A549 (cell line): ENCODE measurements at regions not wholly inside any gene's neighbourhood (a gene's known extent, or its start where the extent isn't known, plus 50 kb on each side); places are given as distances from the start of the nearest gene placed in this dataset.

Experiments used
- ATAC-seq, 2 experiments: fragments of 200-7000 bp in 1 of 2; fragments of >200 bp in 1 of 2; cut with Nextera tagmentation in 1 of 2; cut with Tn5 transposase in 1 of 2; 3 replicates each; pipeline versions ENCODE4 v1.8.0 to v1.9.1; 2018 to 2020; ENCODE audit warnings: mild to moderate bottlenecking in 1 of 2, moderate library complexity in 1 of 2
- CTCF ChIA-PET: fragments of 300-600 bp; sonication (Branson Sonifier 250); formaldehyde crosslinking; extraction: SDS; loops from one replicate; lab custom pipeline; 2021; ENCODE audit warnings: antibody characterized with exemption, inconsistent platforms; lab: Yijun Ruan, JAX
- POLR2A ChIA-PET: fragments of 350-600 bp; formaldehyde crosslinking; extraction: SDS; loops from one replicate; lab custom pipeline; 2021; ENCODE audit warnings: antibody characterized with exemption, inconsistent platforms; lab: Yijun Ruan, JAX
- DNase-seq, 2 experiments: peaks; one replicate each; pipeline versions ENCODE4 v3.0.0 to v3.0.0-alpha.2; 2011 to 2016; ENCODE audit warnings: low read depth in 1 of 2, low spot score in 1 of 2
- FAIRE-seq: peaks from 2 replicates; lab custom pipeline; 2011; peaks lifted over from hg19 to GRCh38; lab: Jason Lieb, UNC
- H3K27ac ChIP-seq, 2 experiments: fragments of >200 bp; sonication (Bioruptor Twin); formaldehyde crosslinking; 3 replicates each; pipeline ENCODE4 v1.5.1; 2016 to 2017
- H3K4me1 ChIP-seq: fragments of >200 bp; sonication (Bioruptor Twin); formaldehyde crosslinking; 3 replicates; pipeline ENCODE4 v1.6.1; 2016
- H3K4me2 ChIP-seq: fragments of >200 bp; sonication (Bioruptor Twin); formaldehyde crosslinking; 3 replicates; pipeline ENCODE4 v1.6.1; 2016
- H3K4me3 ChIP-seq: fragments of >200 bp; sonication (Bioruptor Twin); formaldehyde crosslinking; 3 replicates; pipeline ENCODE4 v1.5.1; 2016
- H3K9me3 ChIP-seq: fragments of >200 bp; sonication (Bioruptor Twin); formaldehyde crosslinking; 3 replicates; pipeline ENCODE4 v1.6.1; 2016
- BHLHE40 ChIP-seq: IDR thresholded peaks from 2 replicates; pipeline ENCODE4 v1.6.1; 2012; ENCODE audit warnings: low read depth, low read length, inconsistent platforms
- CEBPB ChIP-seq, 2 experiments: fragments of >200 bp in 1 of 2; sonication (Bioruptor Twin) in 1 of 2; formaldehyde crosslinking in 1 of 2; IDR thresholded peaks; 2 replicates each; pipeline ENCODE4 v1.6.1; 2012 to 2016
- CHD2 ChIP-seq: fragments of 150-350 bp; IDR thresholded peaks from 2 replicates; pipeline ENCODE4 v1.6.1; 2014; ENCODE audit warnings: low read length; ENCODE audit not compliant: partially characterized antibody
- CHD4 ChIP-seq: fragments of 200-600 bp; sonication (generic); IDR thresholded peaks from 2 replicates; pipeline ENCODE4 v1.6.1; 2016; ENCODE audit warnings: antibody characterized with exemption, mild to moderate bottlenecking, borderline replicate concordance
- EHF ChIP-seq: fragments of 250-450 bp; sonication (Bioruptor Pico); IDR thresholded peaks from 2 replicates; pipeline ENCODE4 v1.5.0; 2020; ENCODE audit warnings: mild to moderate bottlenecking
- EHMT2 ChIP-seq: fragments of 200-600 bp; sonication (generic); IDR thresholded peaks from 2 replicates; pipeline ENCODE4 v1.6.1; 2016; ENCODE audit warnings: antibody characterized with exemption, low read depth, mild to moderate bottlenecking, moderate library complexity
- ELK1 ChIP-seq: fragments of 150-350 bp; IDR thresholded peaks from 2 replicates; pipeline ENCODE4 v1.6.1; 2014; ENCODE audit warnings: low read depth, mild to moderate bottlenecking, low read length
- ESRRA ChIP-seq: fragments of 150-350 bp; IDR thresholded peaks from 2 replicates; pipeline ENCODE4 v1.6.1; 2014; ENCODE audit warnings: mild to moderate bottlenecking, low read length, borderline replicate concordance
- HES2 ChIP-seq: fragments of >200 bp; sonication (Bioruptor Twin); formaldehyde crosslinking; IDR thresholded peaks from 2 replicates; pipeline ENCODE4 v1.6.1; 2016
- HEYL ChIP-seq: fragments of 250-450 bp; sonication (Bioruptor Pico); IDR thresholded peaks from 2 replicates; pipeline ENCODE4 v1.8.0; 2021; ENCODE audit warnings: mild to moderate bottlenecking, moderate library complexity
- HMGXB4 ChIP-seq: fragments of 250-450 bp; sonication (Bioruptor Pico); IDR thresholded peaks from 2 replicates; pipeline ENCODE4 v1.5.0; 2021; ENCODE audit warnings: mild to moderate bottlenecking, moderate library complexity, borderline replicate concordance
- HOXA7 ChIP-seq: fragments of 250-450 bp; sonication (Bioruptor Pico); IDR thresholded peaks from 2 replicates; pipeline ENCODE4 v1.5.0; 2020; ENCODE audit warnings: mild to moderate bottlenecking, moderate library complexity
- HOXB13 ChIP-seq: fragments of 250-450 bp; sonication (Bioruptor Pico); IDR thresholded peaks from 2 replicates; pipeline ENCODE4 v1.5.0; 2020; ENCODE audit warnings: low read depth, mild to moderate bottlenecking, moderate library complexity
- JUN ChIP-seq, 2 experiments: fragments of >200 bp; sonication (Bioruptor Twin); formaldehyde crosslinking; IDR thresholded peaks; 2 replicates in 1 of 2; 3 replicates in 1 of 2; pipeline ENCODE4 v1.6.1; 2016 to 2017
- KDM5A ChIP-seq: fragments of 200-600 bp; sonication (generic); IDR thresholded peaks from 2 replicates; pipeline ENCODE4 v1.6.1; 2016; ENCODE audit warnings: antibody characterized with exemption, mild to moderate bottlenecking
- MAFK ChIP-seq: fragments of 450-650 bp; IDR thresholded peaks from 2 replicates; pipeline ENCODE4 v1.6.1; 2014; ENCODE audit not compliant: partially characterized antibody
- MAX ChIP-seq: IDR thresholded peaks from 2 replicates; pipeline ENCODE4 v1.6.1; 2012
- MAZ ChIP-seq: fragments of 150-350 bp; IDR thresholded peaks from 2 replicates; pipeline ENCODE4 v1.6.1; 2014; ENCODE audit warnings: antibody characterized with exemption, low read depth, low read length, borderline replicate concordance
- MYC ChIP-seq: IDR thresholded peaks from 2 replicates; pipeline ENCODE4 v1.6.1; 2012; ENCODE audit warnings: mild to moderate bottlenecking, inconsistent platforms, low read length, improper control_type of control experiment, borderline replicate concordance
- NFE2L2 ChIP-seq: fragments of 150-350 bp; conservative IDR thresholded peaks from 2 replicates; pipeline ENCODE4 v1.6.1; 2014; ENCODE audit warnings: low read length
- REST ChIP-seq: fragments of 200-600 bp; sonication (generic); IDR thresholded peaks from 2 replicates; pipeline ENCODE4 v1.6.1; 2016; ENCODE audit warnings: antibody characterized with exemption, mild to moderate bottlenecking, moderate library complexity
- RFX5 ChIP-seq: fragments of 450-650 bp; IDR thresholded peaks from 2 replicates; pipeline ENCODE4 v1.7.1; 2014; ENCODE audit warnings: antibody characterized with exemption, mild to moderate bottlenecking, moderate library complexity
- RNF2 ChIP-seq: fragments of 200-600 bp; sonication (generic); IDR thresholded peaks from 2 replicates; pipeline ENCODE4 v1.6.1; 2016; ENCODE audit warnings: low read depth, mild to moderate bottlenecking, antibody characterized with exemption, moderate library complexity, borderline replicate concordance
- SMC3 ChIP-seq: fragments of >200 bp; sonication (Bioruptor Twin); formaldehyde crosslinking; IDR thresholded peaks from 3 replicates; pipeline ENCODE4 v1.6.1; 2018; ENCODE audit warnings: inconsistent platforms
- ZC3H11A ChIP-seq: fragments of 450-650 bp; IDR thresholded peaks from 2 replicates; pipeline ENCODE4 v1.6.1; 2014; ENCODE audit warnings: antibody characterized with exemption, mild to moderate bottlenecking
- ZSCAN20 ChIP-seq: fragments of 250-450 bp; sonication (Bioruptor Pico); IDR thresholded peaks from 2 replicates; pipeline ENCODE4 v1.8.0; 2022; ENCODE audit warnings: mild to moderate bottlenecking, moderate library complexity
- WGBS: methylation state at CpG from one replicate; pipeline ENCODE4 v1.1.6; 2017; ENCODE audit errors: missing lambda C conversion rate; 5-methylcytosine and 5-hydroxymethylcytosine counted together

GRCh38 chr10:36333446-36333845 is 691.4 kb upstream of the FZD8 start:
- POLR2A ChIA-PET: no interaction called here
- Histone ChIP-seq H3K4me2 (no peak overlapping the region), H3K4me3 (no peak overlapping the region), H3K27ac (no peak overlapping the region), H3K9me3 (no peaks in the 10 kb centered on the region), H3K4me1 (no peaks in the 10 kb centered on the region)
- FAIRE-seq (no peak), DNase-seq (no peak), ATAC-seq (no peak)
- CTCF ChIA-PET: no interaction called here
- TF ChIP-seq ZC3H11A (no peak), REST (no peak), HES2 (no peak), ELK1 (no peak), MAZ (no peak), CEBPB (IDR thresholded peaks at IDR 0.05) (no peak), CHD4 (no peak), ESRRA (no peak), SMC3 (no peak), HEYL (CRISPR knock-in tag) (no peak), EHF (no peak), HOXA7 (no peak), EHMT2 (no peak), MYC (no peak), BHLHE40 (no peak), HMGXB4 (CRISPR knock-in tag) (no peak)
- 40% methylated on average over 2 of the region's 2 CpGs for WGBS

GRCh38 chr10:36332926-36333325 is 690.8 kb upstream of the FZD8 start:
- 59% methylated on average over 3 of the region's 3 CpGs for WGBS
- ChIA-PET CTCF (interaction anchor here (1.1 kb wide), 1 partner anchor 9 kb away, joined by 3 read pairs; no protein-coding TSS in a partner anchor), POLR2A (no interaction called here)
- TF ChIP-seq NFE2L2: no peak
- no peak for TF ChIP-seq ZSCAN20 (CRISPR knock-in tag)
- no peak for TF ChIP-seq CHD2
- no peak for TF ChIP-seq RFX5
- TF ChIP-seq HOXB13 (CRISPR knock-in tag): no peak
- TF ChIP-seq MAFK: no peak
- TF ChIP-seq RNF2: no peak
- TF ChIP-seq KDM5A: no peak
- no peak for TF ChIP-seq MAZ
- TF ChIP-seq MYC: no peak
- no peak for TF ChIP-seq JUN (IDR thresholded peaks at IDR 0.05)
- TF ChIP-seq MAX: no peak
- TF ChIP-seq HEYL (CRISPR knock-in tag): no peak
- Histone ChIP-seq H3K9me3 (no peaks in the 10 kb centered on the region), H3K27ac (no peak overlapping the region), H3K4me3 (no peak overlapping the region), H3K4me2 (no peak overlapping the region), H3K4me1 (no peaks in the 10 kb centered on the region)
- DNase-seq (no peak), FAIRE-seq (no peak), ATAC-seq (no peak)
